A673 (cell line): ENCODE measurements at regions not wholly inside any gene's neighbourhood (a gene's known extent, or its start where the extent isn't known, plus 50 kb on each side); places are given as distances from the start of the nearest gene placed in this dataset.
"Not testable (repeated sequence)": the region's sequence is repeated elsewhere in the genome, so short reads cannot be mapped to it uniquely, and the experiment has no call there.

Source experiments
- EZH2 ChIP-seq: fragments of 200-600 bp; sonication (generic); IDR thresholded peaks from 2 replicates; pipeline ENCODE4 v1.6.1; 2017; ENCODE audit warnings: borderline replicate concordance, low read depth, mild to moderate bottlenecking, mixed read lengths, antibody characterized with exemption, low read length; ENCODE audit not compliant: poor library complexity, severe bottlenecking
- TF ChIP-seq, protein P1 (sequence below): fragments of 300-800, 200-600 bp; sonication (generic); conservative IDR thresholded peaks from 2 replicates; pipeline ENCODE4 v1.5.1; 2017; ENCODE audit warnings: low read depth, mild to moderate bottlenecking, antibody characterized with exemption, low read length, moderate library complexity, mixed read lengths

DNA sequence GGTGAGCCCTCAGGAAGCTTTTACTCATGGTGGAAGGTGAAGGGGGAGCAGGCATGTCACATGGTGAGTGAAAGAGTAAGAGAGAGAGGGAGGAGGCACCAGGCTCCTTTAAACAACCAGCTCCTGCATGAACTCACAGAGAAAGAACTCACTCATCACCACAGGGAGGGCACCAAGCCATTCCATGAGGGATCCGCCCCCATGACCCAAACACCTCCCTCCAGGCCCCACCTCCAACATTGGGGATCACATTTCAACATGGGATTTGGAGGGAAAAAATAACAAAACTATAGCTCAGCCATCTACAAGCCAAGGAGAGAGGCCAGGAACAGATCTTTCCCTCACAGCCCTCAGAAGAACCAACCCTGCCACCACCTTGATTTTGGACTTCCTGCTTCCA, 153.9 kb downstream of the GOLGA8K start:
- TF ChIP-seq, protein P1, sequence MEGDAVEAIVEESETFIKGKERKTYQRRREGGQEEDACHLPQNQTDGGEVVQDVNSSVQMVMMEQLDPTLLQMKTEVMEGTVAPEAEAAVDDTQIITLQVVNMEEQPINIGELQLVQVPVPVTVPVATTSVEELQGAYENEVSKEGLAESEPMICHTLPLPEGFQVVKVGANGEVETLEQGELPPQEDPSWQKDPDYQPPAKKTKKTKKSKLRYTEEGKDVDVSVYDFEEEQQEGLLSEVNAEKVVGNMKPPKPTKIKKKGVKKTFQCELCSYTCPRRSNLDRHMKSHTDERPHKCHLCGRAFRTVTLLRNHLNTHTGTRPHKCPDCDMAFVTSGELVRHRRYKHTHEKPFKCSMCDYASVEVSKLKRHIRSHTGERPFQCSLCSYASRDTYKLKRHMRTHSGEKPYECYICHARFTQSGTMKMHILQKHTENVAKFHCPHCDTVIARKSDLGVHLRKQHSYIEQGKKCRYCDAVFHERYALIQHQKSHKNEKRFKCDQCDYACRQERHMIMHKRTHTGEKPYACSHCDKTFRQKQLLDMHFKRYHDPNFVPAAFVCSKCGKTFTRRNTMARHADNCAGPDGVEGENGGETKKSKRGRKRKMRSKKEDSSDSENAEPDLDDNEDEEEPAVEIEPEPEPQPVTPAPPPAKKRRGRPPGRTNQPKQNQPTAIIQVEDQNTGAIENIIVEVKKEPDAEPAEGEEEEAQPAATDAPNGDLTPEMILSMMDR = not testable (repeated sequence)
- not testable (repeated sequence) for TF ChIP-seq EZH2
